Ovary (tissue), 7 donors: ENCODE measurements at regions not wholly inside any gene's neighbourhood (a gene's known extent, or its start where the extent isn't known, plus 50 kb on each side); places are given as distances from the start of the nearest gene placed in this dataset.

ENCODE experiments used
- DNase-seq, 5 donors: peaks; one replicate each; pipeline ENCODE4 v3.0.0-alpha.2; 2019 to 2020
- H3K27ac ChIP-seq, 2 donors: fragments of 200-600 bp; one replicate each; pipeline versions ENCODE4 v1.5.1 to v1.8.0; 2019 to 2022
- H3K27me3 ChIP-seq: fragments of 200-600 bp; one replicate; pipeline ENCODE4 v1.8.0; 2022
- H3K36me3 ChIP-seq: fragments of 200-600 bp; sonication (generic); one replicate; pipeline ENCODE4 v1.5.1; 2019
- H3K4me1 ChIP-seq: one replicate; pipeline ENCODE4 v1.8.1; 2013; ENCODE audit warnings: mild to moderate bottlenecking, moderate library complexity; ENCODE audit not compliant: insufficient read depth
- H3K4me3 ChIP-seq: fragments of 200-600 bp; sonication (generic); one replicate; pipeline ENCODE4 v1.5.1; 2017
- H3K9me3 ChIP-seq, 2 donors: fragments of 200-600 bp in 1 of 2; sonication (generic) in 1 of 2; one replicate each; pipeline versions ENCODE4 v1.5.1 to v1.8.1; 2013 to 2019; ENCODE audit warnings: mild to moderate bottlenecking in 1 of 2, moderate library complexity in 1 of 2
- EP300 ChIP-seq: sonication (generic); formaldehyde crosslinking; IDR thresholded peaks from one replicate; pipeline ENCODE4 v1.6.1; 2017; ENCODE audit warnings: antibody characterized with exemption
- POLR2A ChIP-seq: fragments of 450-650 bp; IDR thresholded peaks from one replicate; pipeline ENCODE4 v1.6.1; 2017; ENCODE audit warnings: antibody characterized with exemption, mild to moderate bottlenecking, moderate library complexity
- WGBS, 3 donors: extraction: QIAGEN DNeasy Blood & Tissue Kit in 1 of 3; methylation state at CpG; one replicate each; pipeline versions ENCODE4 v1.1.5 to v1.1.7; 2013 to 2017; 5-methylcytosine and 5-hydroxymethylcytosine counted together
- intact Hi-C, 4 donors: fragments of 100-400 bp; cut with DNase I; formaldehyde crosslinking; loops; one replicate each; pipeline versions ENCODE4 v1.11.0 to v1.15.1; 2022 to 2023
- TF ChIP-seq, protein P1 (sequence below), 3 donors: fragments of 450-650 bp in 2 of 3; fragments of 200-600 bp in 1 of 3; IDR thresholded peaks; one replicate each; pipeline versions ENCODE4 v1.5.1 to v1.8.0; 2016 to 2022; ENCODE audit warnings: antibody characterized with exemption in 3 of 3, mild to moderate bottlenecking in 1 of 3
- donor health status: DM: no; HTN: no; CAD: no; lungs with moderate emphysema.
- donor health status: DM: no; HTN: no; CAD: no.
- donor health status: Bipolar disorder and iron deficiency.
- donor health status: DM: no; HTN: no; CAD: no.
- donor health status: DM: yes; HTN: yes; CAD: no.

DNA sequence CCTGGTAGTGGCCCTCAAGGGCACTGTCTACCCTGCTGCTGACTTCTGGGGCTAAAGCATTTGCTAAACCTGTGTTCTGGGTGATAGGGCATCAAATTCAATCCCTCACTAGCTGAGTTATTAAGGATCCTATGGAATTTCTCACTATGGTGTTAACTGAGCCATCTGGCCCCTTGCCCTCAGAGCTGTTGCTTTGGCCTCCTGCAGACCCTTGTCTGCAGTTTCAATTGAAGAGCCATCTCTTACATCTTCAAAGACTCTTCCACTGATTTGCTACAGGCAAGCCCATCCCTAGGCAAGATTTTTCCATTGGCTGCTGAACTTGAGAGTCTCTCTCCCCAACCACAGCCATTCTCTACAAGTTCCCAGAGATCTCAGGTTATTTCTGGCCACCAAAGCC is 418.2 kb downstream of the ZNF608 start:
- TF ChIP-seq POLR2A = no peak
- TF ChIP-seq, protein P1, sequence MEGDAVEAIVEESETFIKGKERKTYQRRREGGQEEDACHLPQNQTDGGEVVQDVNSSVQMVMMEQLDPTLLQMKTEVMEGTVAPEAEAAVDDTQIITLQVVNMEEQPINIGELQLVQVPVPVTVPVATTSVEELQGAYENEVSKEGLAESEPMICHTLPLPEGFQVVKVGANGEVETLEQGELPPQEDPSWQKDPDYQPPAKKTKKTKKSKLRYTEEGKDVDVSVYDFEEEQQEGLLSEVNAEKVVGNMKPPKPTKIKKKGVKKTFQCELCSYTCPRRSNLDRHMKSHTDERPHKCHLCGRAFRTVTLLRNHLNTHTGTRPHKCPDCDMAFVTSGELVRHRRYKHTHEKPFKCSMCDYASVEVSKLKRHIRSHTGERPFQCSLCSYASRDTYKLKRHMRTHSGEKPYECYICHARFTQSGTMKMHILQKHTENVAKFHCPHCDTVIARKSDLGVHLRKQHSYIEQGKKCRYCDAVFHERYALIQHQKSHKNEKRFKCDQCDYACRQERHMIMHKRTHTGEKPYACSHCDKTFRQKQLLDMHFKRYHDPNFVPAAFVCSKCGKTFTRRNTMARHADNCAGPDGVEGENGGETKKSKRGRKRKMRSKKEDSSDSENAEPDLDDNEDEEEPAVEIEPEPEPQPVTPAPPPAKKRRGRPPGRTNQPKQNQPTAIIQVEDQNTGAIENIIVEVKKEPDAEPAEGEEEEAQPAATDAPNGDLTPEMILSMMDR (IDR thresholded peaks at IDR 0.05) = no peak
- TF ChIP-seq EP300 = no peak
- Histone ChIP-seq H3K36me3 (no peaks in the 10 kb centered on the region), H3K27ac (no peak overlapping the region), H3K4me3 (no peak overlapping the region), H3K27me3 (no peaks in the 10 kb centered on the region), H3K4me1 (no peaks in the 10 kb centered on the region), H3K9me3 (no peaks in the 10 kb centered on the region)
- no peak for DNase-seq
- intact Hi-C loops = no loop called here

DNA sequence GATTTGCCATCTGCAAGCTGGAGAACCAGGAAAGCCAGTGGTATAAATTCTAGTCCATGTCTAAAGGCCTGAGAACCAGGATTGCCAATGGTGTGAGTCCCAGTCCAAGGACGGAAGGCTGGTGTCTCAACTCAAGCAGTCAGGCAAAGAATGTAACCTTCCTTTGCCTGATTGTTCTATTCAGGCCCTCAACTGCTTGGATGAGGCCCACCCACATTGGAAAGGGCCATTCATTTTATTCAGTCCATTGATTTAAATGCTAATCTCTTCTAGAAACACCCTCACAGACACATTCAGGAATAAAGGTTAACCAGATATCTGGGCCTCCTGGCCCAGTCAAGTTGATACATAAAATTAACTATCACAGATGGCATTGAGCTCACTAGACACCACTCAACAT is 427.8 kb downstream of the ZNF608 start:
- intact Hi-C loops = no loop called here
- DNase-seq = no peak
- Histone ChIP-seq H3K27me3 (no peaks in the 10 kb centered on the region), H3K9me3 (no peaks in the 10 kb centered on the region), H3K4me1 (no peaks in the 10 kb centered on the region), H3K4me3 (no peak overlapping the region), H3K27ac (no peak overlapping the region), H3K36me3 (no peaks in the 10 kb centered on the region)
- no peak for TF ChIP-seq EP300
- no peak for TF ChIP-seq POLR2A
- TF ChIP-seq, protein P1 (IDR thresholded peaks at IDR 0.05) = no peak
- WGBS, 3 donors = 94 to 100% (median 100%) methylated on average over 1 of the region's 1 CpG

DNA sequence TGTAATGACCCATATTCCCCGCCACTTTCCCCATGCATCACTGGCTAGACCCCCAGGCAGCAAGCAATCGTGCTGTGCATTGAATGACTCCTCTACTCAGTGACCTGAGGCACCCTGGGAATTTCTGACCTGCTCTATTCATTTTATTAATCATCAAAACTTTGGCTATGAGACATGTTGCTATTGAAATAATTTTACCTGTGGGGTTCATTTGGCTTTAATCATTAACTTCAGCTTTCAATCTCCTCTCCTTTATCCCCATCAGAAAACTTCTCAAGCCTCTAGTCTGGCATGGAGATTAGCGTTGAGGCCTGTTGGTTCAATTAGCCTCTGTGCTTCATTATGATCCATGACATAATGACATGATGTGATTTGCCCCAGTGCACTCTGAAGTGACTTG is 429.0 kb downstream of the ZNF608 start:
- Histone ChIP-seq H3K36me3 (no peaks in the 10 kb centered on the region), H3K9me3 (no peaks in the 10 kb centered on the region), H3K27me3 (no peaks in the 10 kb centered on the region), H3K4me1 (no peaks in the 10 kb centered on the region), H3K4me3 (no peak overlapping the region), H3K27ac (no peak overlapping the region)
- TF ChIP-seq, protein P1 (IDR thresholded peaks at IDR 0.05) = no peak
- no peak for TF ChIP-seq EP300
- TF ChIP-seq POLR2A = no peak
- intact Hi-C loops = no loop called here
- no peak for DNase-seq
- whole genome bisulfite sequencing, 3 donors = 87 to 93% (median 93%) methylated on average over 3 of the region's 3 CpGs

DNA sequence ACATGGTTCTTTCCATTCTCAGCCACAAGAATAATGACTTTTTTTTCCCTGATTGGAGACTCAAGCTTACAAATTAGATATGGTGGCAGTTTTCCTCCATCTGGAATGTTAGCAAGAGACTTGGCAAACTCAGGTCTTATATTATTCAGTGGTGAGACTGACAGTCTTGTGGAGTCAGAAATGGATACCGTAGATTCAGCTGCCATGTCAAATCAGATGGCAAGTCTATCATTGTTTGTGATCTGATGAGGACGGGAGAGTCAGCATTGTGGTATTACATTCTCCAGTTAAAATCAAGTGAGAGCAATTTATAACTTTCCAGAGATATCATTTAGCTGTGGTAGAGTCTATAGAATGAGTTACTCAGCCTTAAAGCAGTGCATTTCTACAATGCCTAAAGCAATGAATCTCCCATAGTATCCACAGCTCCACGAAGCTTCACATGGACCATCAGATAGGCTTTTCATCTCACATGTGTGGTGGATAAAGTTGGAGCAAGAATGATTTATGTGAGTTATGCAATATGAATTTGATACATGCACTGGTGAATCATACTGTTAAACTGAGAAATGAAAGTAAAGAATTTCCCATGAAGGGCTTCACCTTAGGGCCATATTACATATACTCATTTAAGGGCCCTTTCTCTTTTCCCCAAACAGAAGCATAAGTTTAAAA is 430.6 kb downstream of the ZNF608 start:
- no peak overlapping the region for H3K4me3 ChIP-seq
- no peaks in the 10 kb centered on the region for H3K9me3 ChIP-seq
- no peak for DNase-seq
- H3K27me3 ChIP-seq = no peaks in the 10 kb centered on the region
- TF ChIP-seq, protein P1 (IDR thresholded peaks at IDR 0.05) = no peak
- TF ChIP-seq POLR2A (no peak), EP300 (no peak)
- H3K4me1 ChIP-seq = no peaks in the 10 kb centered on the region
- no peaks in the 10 kb centered on the region for H3K36me3 ChIP-seq
- 94 to 96% (median 95%) methylated on average over 3 of the region's 3 CpGs for WGBS, 3 donors
- intact Hi-C loops = no loop called here
- no peak overlapping the region for H3K27ac ChIP-seq
